ENCODE measurements at regions not wholly inside any gene's neighbourhood (a gene's known extent, or its start where the extent isn't known, plus 50 kb on each side); places are given as distances from the start of the nearest gene placed in this dataset.

DNA sequence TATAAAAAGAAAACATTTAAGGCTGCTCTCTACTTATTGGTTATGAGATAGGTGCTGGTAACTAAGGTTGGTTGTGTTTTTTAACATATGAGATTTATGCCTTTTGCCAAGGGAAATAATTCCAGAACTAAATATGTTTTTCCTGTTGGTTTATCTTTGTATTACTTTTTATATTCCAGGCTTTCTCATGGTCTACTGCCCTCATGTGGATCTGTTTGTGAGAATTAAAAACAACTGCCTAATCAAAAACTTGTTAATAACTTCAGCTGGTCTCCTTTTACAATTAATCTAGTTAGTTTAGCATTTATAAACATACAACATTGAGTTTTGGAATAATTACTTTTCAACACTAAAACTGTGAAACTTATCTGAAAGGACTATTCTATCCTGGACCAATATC lies 1208.3 kb downstream of the ADGRL3 start:
- H3K27me3 ChIP-seq: no peaks in the 10 kb centered on the region
- no peak overlapping the region for H3K27ac ChIP-seq
- no peaks in the 10 kb centered on the region for H3K4me1 ChIP-seq
- intact Hi-C loops (cut with DNase I): no loop called here
- no peaks in the 10 kb centered on the region for H3K36me3 ChIP-seq
- no peak for DNase-seq (ENCODE audit: low spot score in 2 of 2)
- TF ChIP-seq, protein P1, sequence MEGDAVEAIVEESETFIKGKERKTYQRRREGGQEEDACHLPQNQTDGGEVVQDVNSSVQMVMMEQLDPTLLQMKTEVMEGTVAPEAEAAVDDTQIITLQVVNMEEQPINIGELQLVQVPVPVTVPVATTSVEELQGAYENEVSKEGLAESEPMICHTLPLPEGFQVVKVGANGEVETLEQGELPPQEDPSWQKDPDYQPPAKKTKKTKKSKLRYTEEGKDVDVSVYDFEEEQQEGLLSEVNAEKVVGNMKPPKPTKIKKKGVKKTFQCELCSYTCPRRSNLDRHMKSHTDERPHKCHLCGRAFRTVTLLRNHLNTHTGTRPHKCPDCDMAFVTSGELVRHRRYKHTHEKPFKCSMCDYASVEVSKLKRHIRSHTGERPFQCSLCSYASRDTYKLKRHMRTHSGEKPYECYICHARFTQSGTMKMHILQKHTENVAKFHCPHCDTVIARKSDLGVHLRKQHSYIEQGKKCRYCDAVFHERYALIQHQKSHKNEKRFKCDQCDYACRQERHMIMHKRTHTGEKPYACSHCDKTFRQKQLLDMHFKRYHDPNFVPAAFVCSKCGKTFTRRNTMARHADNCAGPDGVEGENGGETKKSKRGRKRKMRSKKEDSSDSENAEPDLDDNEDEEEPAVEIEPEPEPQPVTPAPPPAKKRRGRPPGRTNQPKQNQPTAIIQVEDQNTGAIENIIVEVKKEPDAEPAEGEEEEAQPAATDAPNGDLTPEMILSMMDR (IDR thresholded peaks at IDR 0.05): peak in 1 of 3 experiments; percentile 24
- no peaks in the 10 kb centered on the region for H3K9me3 ChIP-seq
- no peak overlapping the region for H3K4me3 ChIP-seq

DNA sequence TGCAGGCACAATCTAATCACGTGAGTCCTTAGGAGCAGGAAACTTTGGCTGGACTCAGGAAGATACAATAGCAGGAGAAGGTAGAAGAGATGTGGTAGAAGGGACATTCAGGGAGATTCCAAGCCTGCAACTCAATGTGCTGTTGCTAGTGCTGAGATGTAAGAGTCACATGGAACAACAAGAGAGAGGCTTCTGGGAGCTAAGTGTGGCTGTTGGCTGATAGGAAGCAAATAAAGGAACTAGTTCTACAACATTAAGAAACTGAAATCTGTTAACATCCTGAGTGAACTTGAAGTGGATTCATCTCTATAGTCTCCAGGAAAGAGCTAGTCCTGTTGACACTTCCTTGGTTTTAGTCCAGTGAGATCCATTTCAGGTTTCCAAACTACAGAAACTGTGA lies 1207.4 kb downstream of the ADGRL3 start:
- no peaks in the 10 kb centered on the region for H3K36me3 ChIP-seq
- intact Hi-C loops (cut with DNase I): no loop called here
- H3K27me3 ChIP-seq: no peaks in the 10 kb centered on the region
- no peaks in the 10 kb centered on the region for H3K9me3 ChIP-seq
- H3K27ac ChIP-seq: no peak overlapping the region
- no peaks in the 10 kb centered on the region for H3K4me1 ChIP-seq
- no peak for DNase-seq (ENCODE audit: low spot score in 2 of 2)
- no peak overlapping the region for H3K4me3 ChIP-seq
- TF ChIP-seq, protein P1 (IDR thresholded peaks at IDR 0.05): no peak

DNA sequence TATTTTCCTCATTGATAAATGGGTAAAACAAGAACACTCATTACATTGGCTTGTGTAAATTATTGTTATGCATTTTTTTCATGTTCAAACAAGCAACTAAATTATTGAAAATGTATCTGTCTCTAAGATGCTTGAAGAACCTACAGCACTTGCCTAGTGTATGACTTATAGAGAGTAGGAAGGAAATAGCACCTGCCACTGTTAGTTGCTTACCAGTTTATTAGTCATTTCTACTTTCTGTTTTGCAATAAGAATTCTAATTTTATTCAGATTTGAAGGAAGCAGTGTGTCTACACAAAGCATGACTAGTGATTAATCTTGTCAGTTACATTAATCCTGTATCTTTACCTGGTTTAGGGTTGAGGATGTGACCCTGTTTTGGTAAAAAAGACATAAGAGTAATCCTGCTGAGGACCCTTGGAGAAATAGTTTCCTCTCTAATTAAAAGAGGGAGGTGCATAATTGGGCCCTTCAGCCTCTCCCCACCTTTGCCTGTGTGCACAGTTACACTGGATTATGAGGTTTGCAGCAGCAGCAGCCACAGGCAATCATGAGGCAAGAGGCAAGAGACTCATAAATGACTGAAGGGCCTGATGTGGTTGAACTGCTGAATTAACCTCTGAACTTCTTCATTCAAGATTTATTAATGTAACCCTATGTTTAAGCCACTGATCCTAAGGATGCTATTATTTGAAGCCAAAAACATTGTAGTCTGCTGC lies 1202.1 kb downstream of the ADGRL3 start:
- intact Hi-C loops (cut with DNase I): no loop called here
- Histone ChIP-seq H3K9me3 (no peaks in the 10 kb centered on the region), H3K4me3 (no peak overlapping the region), H3K27ac (no peak overlapping the region), H3K36me3 (no peaks in the 10 kb centered on the region), H3K27me3 (no peaks in the 10 kb centered on the region), H3K4me1 (no peaks in the 10 kb centered on the region)
- TF ChIP-seq, protein P1 (IDR thresholded peaks at IDR 0.05): no peak
- DNase-seq (ENCODE audit: low spot score in 2 of 2): no peak

DNA sequence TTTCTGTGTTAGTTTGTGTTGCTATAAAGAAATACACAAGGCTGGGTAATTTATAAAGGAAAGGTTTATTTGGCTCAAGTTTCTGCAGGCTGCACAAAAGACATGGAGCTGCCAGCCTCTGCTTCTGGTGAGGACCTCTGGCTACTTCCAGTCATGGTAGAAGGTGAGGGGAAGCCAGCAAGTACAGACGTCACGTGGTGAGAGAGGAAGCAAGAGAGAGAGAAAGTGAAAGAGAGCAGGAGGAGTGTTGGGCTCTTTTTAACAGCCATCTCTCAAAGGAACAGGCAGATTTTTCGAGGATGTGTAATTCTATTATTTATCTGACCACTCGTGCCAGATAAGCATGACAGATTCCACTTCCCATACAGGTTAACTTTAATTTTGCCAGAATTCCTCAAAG lies 1199.1 kb downstream of the ADGRL3 start:
- no peak for DNase-seq (ENCODE audit: low spot score in 2 of 2)
- no peaks in the 10 kb centered on the region for H3K36me3 ChIP-seq
- H3K9me3 ChIP-seq: no peaks in the 10 kb centered on the region
- no peak overlapping the region for H3K27ac ChIP-seq
- H3K4me1 ChIP-seq: no peaks in the 10 kb centered on the region
- TF ChIP-seq, protein P1 (IDR thresholded peaks at IDR 0.05): no peak
- intact Hi-C loops (cut with DNase I): no loop called here
- no peaks in the 10 kb centered on the region for H3K27me3 ChIP-seq
- H3K4me3 ChIP-seq: no peak overlapping the region

DNA sequence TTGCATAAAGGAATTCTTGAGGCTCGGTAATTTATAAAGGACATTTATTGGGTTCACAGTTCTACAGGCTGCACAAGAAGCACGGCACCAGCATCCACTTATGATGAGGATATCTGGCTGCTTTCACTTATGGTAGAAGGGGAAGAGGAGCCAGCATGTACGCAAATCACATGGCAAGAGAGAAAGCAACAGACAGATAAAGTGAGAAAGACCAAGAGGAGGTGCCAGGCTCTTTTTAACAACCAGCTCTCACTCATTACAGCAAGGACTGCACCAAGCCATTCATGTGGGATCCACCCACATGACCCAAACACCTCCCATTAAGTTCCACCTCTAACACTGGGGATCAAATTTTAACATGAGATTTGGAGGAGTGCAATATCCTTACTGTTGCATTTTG lies 1198.2 kb downstream of the ADGRL3 start:
- intact Hi-C loops (cut with DNase I): no loop called here
- Histone ChIP-seq H3K27me3 (no peaks in the 10 kb centered on the region), H3K9me3 (no peaks in the 10 kb centered on the region), H3K27ac (no peak overlapping the region), H3K36me3 (no peaks in the 10 kb centered on the region), H3K4me1 (no peaks in the 10 kb centered on the region), H3K4me3 (no peak overlapping the region)
- TF ChIP-seq, protein P1 (IDR thresholded peaks at IDR 0.05): no peak
- no peak for DNase-seq (ENCODE audit: low spot score in 2 of 2)

DNA sequence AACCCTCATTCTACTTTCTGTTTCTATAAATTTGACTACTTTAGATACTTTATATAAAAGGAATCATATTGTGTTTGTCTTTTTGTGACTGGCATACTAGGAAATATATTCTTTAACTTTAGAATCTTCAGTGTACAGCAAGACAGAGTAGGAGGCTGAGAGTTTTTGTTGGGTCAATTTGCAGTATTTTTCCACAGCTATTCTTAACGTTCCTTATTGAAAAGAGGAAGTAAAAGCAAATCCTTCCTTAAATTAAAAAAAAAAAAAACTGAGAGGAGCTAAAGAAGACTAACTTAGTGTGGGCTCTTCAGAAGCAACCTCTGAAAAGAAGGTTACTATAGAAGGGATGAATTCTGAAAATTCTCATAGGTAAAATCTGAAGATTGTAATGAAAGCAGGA lies 1194.6 kb downstream of the ADGRL3 start:
- Histone ChIP-seq H3K27ac (no peak overlapping the region), H3K27me3 (no peaks in the 10 kb centered on the region), H3K36me3 (no peaks in the 10 kb centered on the region), H3K4me1 (no peaks in the 10 kb centered on the region), H3K4me3 (no peak overlapping the region), H3K9me3 (no peaks in the 10 kb centered on the region)
- DNase-seq (ENCODE audit: low spot score in 2 of 2): no peak
- TF ChIP-seq, protein P1 (IDR thresholded peaks at IDR 0.05): no peak
- intact Hi-C loops (cut with DNase I): no loop called here
